ENCODE measurements at regions not wholly inside any gene's neighbourhood (a gene's known extent, or its start where the extent isn't known, plus 50 kb on each side); places are given as distances from the start of the nearest gene placed in this dataset.
"Not testable (repeated sequence)": the region's sequence is repeated elsewhere in the genome, so short reads cannot be mapped to it uniquely, and the experiment has no call there.

GRCh38 chr19:5241896-5242295 lies 98.7 kb downstream of the PTPRS start:
- TF ChIP-seq POLR2A (IDR thresholded peaks at IDR 0.05; ENCODE audit: low read depth, low read length); POLR2AphosphoS5 (IDR thresholded peaks at IDR 0.05; ENCODE audit: low read depth, low read length); TAF1 (IDR thresholded peaks at IDR 0.05; ENCODE audit: borderline replicate concordance, low read depth, low read length): not testable (repeated sequence)

Data from GM12892 (cell line).